Activated CD8-positive, alpha-beta memory T cell treated with anti-CD3 and anti-CD28 coated beads, Interleukin-2, amount 50 U/mL, for 1 hour (primary cell): ENCODE measurements at regions not wholly inside any gene's neighbourhood (a gene's known extent, or its start where the extent isn't known, plus 50 kb on each side); places are given as distances from the start of the nearest gene placed in this dataset.

Experiments
- DNase-seq: peaks from one replicate; pipeline ENCODE4 v3.0.0-alpha.2; 2020; ENCODE audit errors: extremely low read depth

- no peak for DNase-seq
These were observed 678.0 kb downstream of the EPHA4 start for GRCh38 chr2:220894069-220894468.

- DNase-seq: no peak
These were observed 672.6 kb downstream of the EPHA4 start for GRCh38 chr2:220899492-220899891.

- no peak for DNase-seq
These were observed 668.1 kb downstream of the EPHA4 start for GRCh38 chr2:220904015-220904414.

GRCh38 chr2:220913384-220913783, 658.7 kb downstream of the EPHA4 start:
- DNase-seq: no peak

GRCh38 chr2:220915092-220915623, 656.9 kb downstream of the EPHA4 start:
- no peak for DNase-seq

GRCh38 chr2:220916931-220917330, 655.2 kb downstream of the EPHA4 start:
- DNase-seq: no peak

GRCh38 chr2:220930271-220931076, 641.6 kb downstream of the EPHA4 start:
- no peak for DNase-seq

- DNase-seq: no peak
These were observed 640.6 kb downstream of the EPHA4 start for GRCh38 chr2:220931491-220931890.

- no peak for DNase-seq
These were observed 640.1 kb downstream of the EPHA4 start for GRCh38 chr2:220932041-220932440.

GRCh38 chr2:220935789-220936321, 636.2 kb downstream of the EPHA4 start:
- no peak for DNase-seq

GRCh38 chr2:220936641-220937197, 635.4 kb downstream of the EPHA4 start:
- DNase-seq: no peak

GRCh38 chr2:220937245-220937644, 634.9 kb downstream of the EPHA4 start:
- DNase-seq: no peak

GRCh38 chr2:220940646-220941045, 631.5 kb downstream of the EPHA4 start:
- DNase-seq: no peak

GRCh38 chr2:220941683-220942082, 630.4 kb downstream of the EPHA4 start:
- DNase-seq: no peak

- no peak for DNase-seq
These were observed 625.6 kb downstream of the EPHA4 start for GRCh38 chr2:220946552-220946951.

- DNase-seq: no peak
These were observed 623.5 kb downstream of the EPHA4 start for GRCh38 chr2:220948579-220948978.

- DNase-seq: no peak
These were observed 622.6 kb downstream of the EPHA4 start for GRCh38 chr2:220949466-220949865.

- DNase-seq: no peak
These were observed 616.3 kb downstream of the EPHA4 start for GRCh38 chr2:220955776-220956175.

GRCh38 chr2:220956429-220956828, 615.7 kb downstream of the EPHA4 start:
- no peak for DNase-seq

GRCh38 chr2:220959391-220959802, 612.7 kb downstream of the EPHA4 start:
- no peak for DNase-seq

- DNase-seq: no peak
These were observed 610.8 kb downstream of the EPHA4 start for GRCh38 chr2:220961143-220961860.

- DNase-seq: no peak
These were observed 609.5 kb downstream of the EPHA4 start for GRCh38 chr2:220962556-220962955.
